ENCODE measurements at regions not wholly inside any gene's neighbourhood (a gene's known extent, or its start where the extent isn't known, plus 50 kb on each side); places are given as distances from the start of the nearest gene placed in this dataset.
"Not testable (repeated sequence)": the region's sequence is repeated elsewhere in the genome, so short reads cannot be mapped to it uniquely, and the experiment has no call there.

- Mint-ChIP-seq H3K4me1 (peaks cover 48% of the 10 kb centered on the region), H3K27ac (no peak overlapping the region)
These were observed 197.1 kb upstream of the RASGRP1 start for GRCh38 chr15:38761681-38762080.

DNA sequence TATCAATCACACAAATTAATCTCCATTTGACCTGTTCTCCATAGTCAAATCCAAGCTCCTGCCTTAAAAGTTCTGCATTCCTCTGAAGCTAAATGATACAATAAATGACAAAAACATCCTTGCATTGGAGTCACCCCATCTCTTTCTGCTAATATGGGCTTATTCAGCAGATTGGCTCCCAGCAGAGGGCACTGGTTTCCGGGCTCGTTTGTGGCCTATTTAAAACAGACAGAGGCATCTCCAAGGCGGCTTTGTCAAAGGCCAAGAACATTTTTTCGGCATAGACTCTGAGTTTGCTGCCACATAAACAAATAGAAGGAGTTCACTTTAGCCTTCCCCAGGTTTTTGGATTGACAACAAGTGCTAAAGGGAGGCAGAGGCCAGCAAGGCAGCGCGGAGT lies 204.4 kb upstream of the RASGRP1 start:
- H3K4me3 Mint-ChIP-seq = no peak overlapping the region
- H3K9me3 Mint-ChIP-seq = no peaks in the 10 kb centered on the region
- TF ChIP-seq, protein P1, sequence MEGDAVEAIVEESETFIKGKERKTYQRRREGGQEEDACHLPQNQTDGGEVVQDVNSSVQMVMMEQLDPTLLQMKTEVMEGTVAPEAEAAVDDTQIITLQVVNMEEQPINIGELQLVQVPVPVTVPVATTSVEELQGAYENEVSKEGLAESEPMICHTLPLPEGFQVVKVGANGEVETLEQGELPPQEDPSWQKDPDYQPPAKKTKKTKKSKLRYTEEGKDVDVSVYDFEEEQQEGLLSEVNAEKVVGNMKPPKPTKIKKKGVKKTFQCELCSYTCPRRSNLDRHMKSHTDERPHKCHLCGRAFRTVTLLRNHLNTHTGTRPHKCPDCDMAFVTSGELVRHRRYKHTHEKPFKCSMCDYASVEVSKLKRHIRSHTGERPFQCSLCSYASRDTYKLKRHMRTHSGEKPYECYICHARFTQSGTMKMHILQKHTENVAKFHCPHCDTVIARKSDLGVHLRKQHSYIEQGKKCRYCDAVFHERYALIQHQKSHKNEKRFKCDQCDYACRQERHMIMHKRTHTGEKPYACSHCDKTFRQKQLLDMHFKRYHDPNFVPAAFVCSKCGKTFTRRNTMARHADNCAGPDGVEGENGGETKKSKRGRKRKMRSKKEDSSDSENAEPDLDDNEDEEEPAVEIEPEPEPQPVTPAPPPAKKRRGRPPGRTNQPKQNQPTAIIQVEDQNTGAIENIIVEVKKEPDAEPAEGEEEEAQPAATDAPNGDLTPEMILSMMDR (IDR thresholded peaks at IDR 0.05) = no peak
- DNase-seq = no peak
- H3K4me1 Mint-ChIP-seq = peaks cover 26% of the 10 kb centered on the region
- no peaks in the 10 kb centered on the region for H3K36me3 Mint-ChIP-seq (ENCODE audit: low read depth)
- H3K27me3 Mint-ChIP-seq (ENCODE audit: low read depth, poor library complexity) = peaks cover 3% of the 10 kb centered on the region
- H3K27ac Mint-ChIP-seq = no peak overlapping the region

More at GRCh38 chr15:38761681-38762080, 197.1 kb upstream of the RASGRP1 start:
- TF ChIP-seq, protein P1 (IDR thresholded peaks at IDR 0.05) = no peak
- no peak overlapping the region for H3K4me3 Mint-ChIP-seq
- H3K27me3 Mint-ChIP-seq (ENCODE audit: low read depth, poor library complexity) = peaks cover 16% of the 10 kb centered on the region
- no peaks in the 10 kb centered on the region for H3K9me3 Mint-ChIP-seq
- H3K36me3 Mint-ChIP-seq (ENCODE audit: low read depth) = no peaks in the 10 kb centered on the region
- no peak for DNase-seq

GRCh38 chr15:38769492-38769891 lies 204.9 kb upstream of the RASGRP1 start:
- no peak for DNase-seq
- no peak overlapping the region for H3K4me3 Mint-ChIP-seq
- no peak overlapping the region for H3K27ac Mint-ChIP-seq

DNA sequence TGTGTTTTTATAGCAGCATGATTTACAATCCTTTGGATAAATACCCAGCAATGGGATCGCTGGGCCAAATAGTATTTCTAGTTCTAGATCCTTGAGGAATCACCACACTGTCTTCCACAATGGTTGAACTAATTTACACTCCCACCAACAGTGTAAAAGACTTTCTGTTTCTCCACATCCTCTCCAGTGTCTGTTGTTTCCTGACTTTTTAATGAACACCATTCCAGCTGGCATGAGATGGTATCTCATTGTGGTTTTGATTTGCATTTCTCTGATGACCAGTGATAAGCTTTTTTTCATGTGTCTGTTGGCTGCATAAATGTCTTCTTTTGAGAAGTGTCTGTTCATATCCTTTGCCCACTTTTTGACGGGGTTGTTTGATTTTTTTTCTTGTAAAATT lies 209.5 kb upstream of the RASGRP1 start:
- H3K36me3 Mint-ChIP-seq (ENCODE audit: low read depth); H3K27ac Mint-ChIP-seq; H3K4me1 Mint-ChIP-seq; H3K4me3 Mint-ChIP-seq; DNase-seq: not testable (repeated sequence)
- Mint-ChIP-seq H3K27me3 (ENCODE audit: low read depth, poor library complexity) (peaks cover 10% of the 10 kb centered on the region), H3K9me3 (peaks cover 22% of the 10 kb centered on the region)

More at GRCh38 chr15:38769492-38769891, 204.9 kb upstream of the RASGRP1 start:
- Mint-ChIP-seq H3K27me3 (ENCODE audit: low read depth, poor library complexity) (peaks cover 3% of the 10 kb centered on the region), H3K4me1 (peaks cover 26% of the 10 kb centered on the region), H3K9me3 (peaks cover 5% of the 10 kb centered on the region), H3K36me3 (ENCODE audit: low read depth) (no peaks in the 10 kb centered on the region)
- TF ChIP-seq, protein P1 (IDR thresholded peaks at IDR 0.05) = no peak

- TF ChIP-seq, protein P1 (IDR thresholded peaks at IDR 0.05) = no peak
- H3K4me3 Mint-ChIP-seq = no peak overlapping the region
- H3K27ac Mint-ChIP-seq = no peak overlapping the region
- H3K27me3 Mint-ChIP-seq (ENCODE audit: low read depth, poor library complexity) = peaks cover 3% of the 10 kb centered on the region
- peaks cover 5% of the 10 kb centered on the region for H3K36me3 Mint-ChIP-seq (ENCODE audit: low read depth)
- no peaks in the 10 kb centered on the region for H3K4me1 Mint-ChIP-seq
- DNase-seq = no peak
- H3K9me3 Mint-ChIP-seq = peaks cover 38% of the 10 kb centered on the region
These were observed 216.6 kb upstream of the RASGRP1 start for GRCh38 chr15:38781196-38781595.

DNA sequence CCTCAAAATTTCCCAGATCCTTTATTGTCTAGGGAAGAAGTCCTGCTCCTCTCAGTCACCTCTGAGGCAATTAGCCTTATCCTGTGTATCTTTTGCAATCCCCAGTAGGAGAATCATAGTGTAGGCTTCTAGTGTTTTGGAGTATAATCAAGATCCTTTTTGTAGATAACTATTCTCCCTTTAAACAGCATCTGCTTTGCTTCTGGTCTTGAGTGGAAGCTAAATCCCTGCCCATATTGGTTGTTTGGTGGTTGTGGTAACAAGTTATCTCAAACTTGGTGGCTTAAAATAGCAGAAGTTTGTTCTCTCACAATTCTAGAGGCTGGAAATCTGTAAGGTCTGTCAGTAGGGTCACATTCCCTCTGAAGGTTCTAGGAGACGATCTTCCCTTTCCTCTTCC lies 217.5 kb upstream of the RASGRP1 start:
- no peak overlapping the region for H3K27ac Mint-ChIP-seq
- TF ChIP-seq, protein P1 (IDR thresholded peaks at IDR 0.05) = no peak
- no peak overlapping the region for H3K4me3 Mint-ChIP-seq
- DNase-seq = no peak
- H3K27me3 Mint-ChIP-seq (ENCODE audit: low read depth, poor library complexity) = peaks cover 3% of the 10 kb centered on the region
- no peaks in the 10 kb centered on the region for H3K4me1 Mint-ChIP-seq
- peaks cover 5% of the 10 kb centered on the region for H3K36me3 Mint-ChIP-seq (ENCODE audit: low read depth)
- peaks cover 38% of the 10 kb centered on the region for H3K9me3 Mint-ChIP-seq

All from nephron progenitor cell (in vitro differentiated cells).